ENCODE measurements at regions not wholly inside any gene's neighbourhood (a gene's known extent, or its start where the extent isn't known, plus 50 kb on each side); places are given as distances from the start of the nearest gene placed in this dataset.
"Not testable (repeated sequence)": the region's sequence is repeated elsewhere in the genome, so short reads cannot be mapped to it uniquely, and the experiment has no call there.

DNA sequence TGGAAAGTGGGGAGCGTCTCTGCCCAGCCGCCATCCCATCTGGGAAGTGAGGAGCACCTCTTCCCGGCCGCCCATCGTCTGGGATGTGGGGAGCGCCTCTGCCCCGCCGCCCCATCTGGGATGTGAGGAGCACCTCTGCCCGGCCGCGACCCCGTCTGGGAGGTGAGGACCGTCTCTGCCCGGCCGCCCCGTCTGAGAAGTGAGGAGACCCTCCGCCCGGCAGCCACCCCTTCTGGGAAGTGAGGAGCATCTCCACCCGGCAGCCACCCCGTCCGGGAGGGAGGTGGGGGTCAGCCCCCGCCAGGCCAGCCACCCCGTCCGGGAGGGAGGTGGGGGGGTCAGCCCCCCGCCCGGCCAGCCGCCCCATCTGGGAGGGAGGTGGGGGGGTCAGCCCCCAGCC is 190.0 kb upstream of the MGAT5 start:
- H3K9me3 ChIP-seq (ENCODE audit: control insufficient read depth, insufficient read depth, low read length); H4K20me1 ChIP-seq (ENCODE audit: control insufficient read depth, insufficient read depth, low read depth, low read length); H3K9me2 ChIP-seq (replicated peaks; ENCODE audit: control insufficient read depth, low read length); H3K4me1 ChIP-seq (ENCODE audit: control insufficient read depth, low read length); H3K79me2 ChIP-seq (ENCODE audit: control insufficient read depth, low read length); H3F3A ChIP-seq (ENCODE audit: control insufficient read depth, insufficient read depth); H3K27ac ChIP-seq (ENCODE audit: low read depth, low read length); H3K4me3 ChIP-seq (ENCODE audit: low read length); H3K36me3 ChIP-seq (ENCODE audit: control insufficient read depth, low read length); H3K4me2 ChIP-seq (ENCODE audit: low read length); H3K27me3 ChIP-seq (ENCODE audit: control insufficient read depth, low read length): not testable (repeated sequence)

DNA sequence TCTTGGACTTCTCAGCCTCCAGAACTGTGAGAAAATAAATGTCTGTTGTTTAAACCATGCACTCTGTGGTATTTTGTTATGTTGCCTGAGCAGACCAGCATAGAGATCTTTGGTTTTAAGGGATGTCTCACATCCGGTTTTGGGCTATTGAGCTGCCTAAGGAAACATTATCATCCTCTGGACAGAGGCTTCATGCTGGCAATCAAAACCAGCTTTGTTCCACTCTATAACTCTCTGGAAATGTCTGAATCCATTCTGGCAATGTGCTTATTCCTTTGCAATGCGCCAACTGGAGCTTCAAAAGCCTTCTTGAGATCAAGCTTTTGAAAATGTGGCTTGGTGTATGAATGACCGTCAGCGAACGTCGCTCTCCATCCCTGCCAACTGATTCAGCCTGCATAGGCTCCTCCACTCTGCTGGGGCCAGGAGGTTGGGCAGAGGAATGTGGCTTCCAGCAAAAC is 183.6 kb upstream of the MGAT5 start:
- Histone ChIP-seq H3K4me3 (ENCODE audit: low read length) (no peak overlapping the region), H3K9me3 (ENCODE audit: control insufficient read depth, insufficient read depth, low read length) (peaks cover 6% of the 10 kb centered on the region; the same call in 1 of the 2 replicates), H3K4me1 (ENCODE audit: control insufficient read depth, low read length) (no peaks in the 10 kb centered on the region), H3K27me3 (ENCODE audit: control insufficient read depth, low read length) (no peaks in the 10 kb centered on the region), H3K9me2 (replicated peaks; ENCODE audit: control insufficient read depth, low read length) (no peaks in the 10 kb centered on the region), H4K20me1 (ENCODE audit: control insufficient read depth, insufficient read depth, low read depth, low read length) (no peaks in the 10 kb centered on the region), H3F3A (ENCODE audit: control insufficient read depth, insufficient read depth) (no peaks in the 10 kb centered on the region), H3K4me2 (ENCODE audit: low read length) (no peak overlapping the region), H3K27ac (ENCODE audit: low read depth, low read length) (no peak overlapping the region), H3K79me2 (ENCODE audit: control insufficient read depth, low read length) (no peaks in the 10 kb centered on the region), H3K36me3 (ENCODE audit: control insufficient read depth, low read length) (no peaks in the 10 kb centered on the region)
- TF ChIP-seq EZH2phosphoT487 (IDR thresholded peaks at IDR 0.05; ENCODE audit: borderline replicate concordance, low read length) = no peak
- TF ChIP-seq, protein P1, sequence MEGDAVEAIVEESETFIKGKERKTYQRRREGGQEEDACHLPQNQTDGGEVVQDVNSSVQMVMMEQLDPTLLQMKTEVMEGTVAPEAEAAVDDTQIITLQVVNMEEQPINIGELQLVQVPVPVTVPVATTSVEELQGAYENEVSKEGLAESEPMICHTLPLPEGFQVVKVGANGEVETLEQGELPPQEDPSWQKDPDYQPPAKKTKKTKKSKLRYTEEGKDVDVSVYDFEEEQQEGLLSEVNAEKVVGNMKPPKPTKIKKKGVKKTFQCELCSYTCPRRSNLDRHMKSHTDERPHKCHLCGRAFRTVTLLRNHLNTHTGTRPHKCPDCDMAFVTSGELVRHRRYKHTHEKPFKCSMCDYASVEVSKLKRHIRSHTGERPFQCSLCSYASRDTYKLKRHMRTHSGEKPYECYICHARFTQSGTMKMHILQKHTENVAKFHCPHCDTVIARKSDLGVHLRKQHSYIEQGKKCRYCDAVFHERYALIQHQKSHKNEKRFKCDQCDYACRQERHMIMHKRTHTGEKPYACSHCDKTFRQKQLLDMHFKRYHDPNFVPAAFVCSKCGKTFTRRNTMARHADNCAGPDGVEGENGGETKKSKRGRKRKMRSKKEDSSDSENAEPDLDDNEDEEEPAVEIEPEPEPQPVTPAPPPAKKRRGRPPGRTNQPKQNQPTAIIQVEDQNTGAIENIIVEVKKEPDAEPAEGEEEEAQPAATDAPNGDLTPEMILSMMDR (IDR thresholded peaks at IDR 0.05; ENCODE audit: low read depth, low read length, poor library complexity, severe bottlenecking) = no peak

DNA sequence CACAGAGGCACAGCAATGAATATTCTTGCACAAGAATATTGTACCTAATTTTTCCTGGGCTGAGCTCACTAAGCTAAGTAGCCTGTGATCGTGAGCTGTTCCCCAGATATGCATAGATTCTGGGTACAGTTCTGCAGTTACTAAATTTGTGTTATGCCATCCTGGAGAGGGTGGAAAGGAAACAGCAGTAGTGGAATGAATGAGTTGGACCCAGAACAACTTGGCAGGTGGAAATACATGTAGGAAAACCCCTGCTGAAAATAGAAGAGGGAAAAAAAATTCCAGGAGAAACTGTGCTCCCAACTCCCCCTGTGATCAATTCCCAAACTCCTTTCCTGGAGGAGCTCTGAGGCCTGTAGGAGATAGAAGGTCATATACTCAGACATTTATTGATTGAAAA is 181.5 kb upstream of the MGAT5 start:
- Histone ChIP-seq H3K4me1 (ENCODE audit: control insufficient read depth, low read length) (no peaks in the 10 kb centered on the region), H3K4me2 (ENCODE audit: low read length) (no peak overlapping the region), H3K9me3 (ENCODE audit: control insufficient read depth, insufficient read depth, low read length) (peaks cover 16% of the 10 kb centered on the region), H3K36me3 (ENCODE audit: control insufficient read depth, low read length) (no peaks in the 10 kb centered on the region), H3F3A (ENCODE audit: control insufficient read depth, insufficient read depth) (no peaks in the 10 kb centered on the region), H4K20me1 (ENCODE audit: control insufficient read depth, insufficient read depth, low read depth, low read length) (no peaks in the 10 kb centered on the region), H3K27me3 (ENCODE audit: control insufficient read depth, low read length) (no peaks in the 10 kb centered on the region), H3K9me2 (replicated peaks; ENCODE audit: control insufficient read depth, low read length) (no peaks in the 10 kb centered on the region), H3K4me3 (ENCODE audit: low read length) (no peak overlapping the region), H3K79me2 (ENCODE audit: control insufficient read depth, low read length) (no peaks in the 10 kb centered on the region), H3K27ac (ENCODE audit: low read depth, low read length) (no peak overlapping the region)
- TF ChIP-seq EZH2phosphoT487 (IDR thresholded peaks at IDR 0.05; ENCODE audit: borderline replicate concordance, low read length) = no peak
- TF ChIP-seq, protein P1 (IDR thresholded peaks at IDR 0.05; ENCODE audit: low read depth, low read length, poor library complexity, severe bottlenecking) = no peak

DNA sequence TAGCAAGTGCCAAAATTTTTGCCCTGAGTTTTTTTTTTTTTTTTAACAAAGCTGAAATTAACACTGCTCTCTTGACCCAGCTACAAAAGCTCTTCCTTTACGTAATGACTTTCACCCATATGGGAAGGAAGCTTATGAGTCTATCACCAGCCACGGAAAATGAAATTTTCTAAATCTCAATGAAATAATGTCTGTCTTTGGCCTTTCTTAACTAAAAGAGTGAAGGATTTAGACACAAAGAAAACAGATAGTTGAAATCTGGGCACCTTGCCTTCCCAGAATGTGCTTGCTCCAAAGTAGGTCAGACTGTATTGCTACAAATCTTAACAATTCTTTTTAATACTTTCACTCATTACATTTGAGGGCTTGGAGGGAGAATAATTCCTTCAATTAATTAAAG is 180.8 kb upstream of the MGAT5 start:
- Histone ChIP-seq H3K4me1 (ENCODE audit: control insufficient read depth, low read length) (no peaks in the 10 kb centered on the region), H3K4me3 (ENCODE audit: low read length) (no peak overlapping the region), H3F3A (ENCODE audit: control insufficient read depth, insufficient read depth) (no peaks in the 10 kb centered on the region), H3K27me3 (ENCODE audit: control insufficient read depth, low read length) (peaks cover 2% of the 10 kb centered on the region; the same call in 1 of the 2 replicates), H3K79me2 (ENCODE audit: control insufficient read depth, low read length) (no peaks in the 10 kb centered on the region), H4K20me1 (ENCODE audit: control insufficient read depth, insufficient read depth, low read depth, low read length) (no peaks in the 10 kb centered on the region), H3K9me2 (replicated peaks; ENCODE audit: control insufficient read depth, low read length) (no peaks in the 10 kb centered on the region), H3K27ac (ENCODE audit: low read depth, low read length) (no peak overlapping the region), H3K36me3 (ENCODE audit: control insufficient read depth, low read length) (no peaks in the 10 kb centered on the region), H3K9me3 (ENCODE audit: control insufficient read depth, insufficient read depth, low read length) (peaks cover 16% of the 10 kb centered on the region), H3K4me2 (ENCODE audit: low read length) (no peak overlapping the region)
- TF ChIP-seq, protein P1 (IDR thresholded peaks at IDR 0.05; ENCODE audit: low read depth, low read length, poor library complexity, severe bottlenecking) = no peak
- TF ChIP-seq EZH2phosphoT487 (IDR thresholded peaks at IDR 0.05; ENCODE audit: borderline replicate concordance, low read length) = no peak

Data from DOHH2 (cell line).